HepG2 (cell line): ENCODE measurements at regions not wholly inside any gene's neighbourhood (a gene's known extent, or its start where the extent isn't known, plus 50 kb on each side); places are given as distances from the start of the nearest gene placed in this dataset.

ENCODE experiments used
- ATAC-seq: fragments of 200-7000 bp; cut with Tn5 transposase; 3 replicates; pipeline ENCODE4 v1.9.1; 2020; ENCODE audit warnings: mild to moderate bottlenecking, moderate library complexity
- BruUV-seq: library from RNA; stranded (reverse); fragments of 400-500 nt; replicated peaks from 2 replicates; lab custom pipeline; 2021; lab: Mats Ljungman, UMichigan
- CTCF ChIA-PET: fragments of 300-600 bp; formaldehyde crosslinking; extraction: SDS; loops from one replicate; lab custom pipeline; 2021; ENCODE audit warnings: low total read pairs, inconsistent platforms, low intra/inter-chr PET ratio; lab: Yijun Ruan, JAX
- POLR2A ChIA-PET: fragments of 350-600 bp; sonication (Branson Sonifier 250); formaldehyde crosslinking; loops from one replicate; lab custom pipeline; 2020; ENCODE audit warnings: antibody characterized with exemption, inconsistent platforms; lab: Yijun Ruan, JAX
- DNase-seq: peaks from one replicate; pipeline ENCODE4 v3.0.0-alpha.2; 2015; ENCODE audit warnings: low spot score
- FAIRE-seq: peaks from 3 replicates; lab custom pipeline; 2011; peaks lifted over from hg19 to GRCh38; lab: Jason Lieb, UNC
- H2AFZ ChIP-seq: one replicate; pipeline ENCODE4 v1.6.1; 2011; ENCODE audit warnings: low read length, inconsistent platforms
- H3K27ac ChIP-seq: fragments of 300-600 bp; 3 replicates; pipeline ENCODE4 v1.8.0; 2011; ENCODE audit warnings: mixed run types, mild to moderate bottlenecking, mixed read lengths, low read length, inconsistent platforms; ENCODE audit not compliant: insufficient read depth; ENCODE audit errors: extremely low read length
- H3K27me3 ChIP-seq, 2 experiments: fragments of 200-600 bp in 1 of 2; 2 replicates in 1 of 2; 3 replicates in 1 of 2; pipeline versions ENCODE4 v1.6.0 to v1.8.0; 2011; ENCODE audit warnings: low read length in 2 of 2, mild to moderate bottlenecking in 2 of 2, moderate library complexity in 2 of 2, inconsistent platforms in 1 of 2; ENCODE audit not compliant: insufficient read depth in 2 of 2, control insufficient read depth in 1 of 2
- H3K36me3 ChIP-seq, 2 experiments: fragments of 200-600 bp in 1 of 2; replicated peaks in 1 of 2; 2 replicates in 1 of 2; 3 replicates in 1 of 2; pipeline versions ENCODE4 v1.5.1 to v1.8.0; 2011; ENCODE audit warnings: low read length in 2 of 2, inconsistent platforms in 1 of 2; ENCODE audit not compliant: insufficient read depth in 2 of 2, control insufficient read depth in 1 of 2
- H3K4me1 ChIP-seq: 2 replicates; pipeline ENCODE4 v1.5.1; 2012; ENCODE audit warnings: low read length, inconsistent platforms; ENCODE audit not compliant: insufficient read depth
- H3K4me2 ChIP-seq: 2 replicates; pipeline ENCODE4 v1.6.0; 2011; ENCODE audit warnings: low read depth, low read length, inconsistent platforms
- H3K4me3 ChIP-seq, 3 experiments: fragments of 200-600 bp in 1 of 3; sonication (generic), shearing (Covaris generic) in 1 of 3; replicated peaks in 1 of 3; 2 replicates each; pipeline ENCODE4 v1.5.1; 2011 to 2016; ENCODE audit warnings: low read length in 3 of 3, inconsistent platforms in 2 of 3, low read depth in 2 of 3, mild to moderate bottlenecking in 2 of 3, control low read depth in 1 of 3, mixed read lengths in 1 of 3; ENCODE audit not compliant: insufficient read depth in 1 of 3
- H3K79me2 ChIP-seq: one replicate; pipeline ENCODE4 v1.6.1; 2011; ENCODE audit warnings: low read length, inconsistent platforms; ENCODE audit not compliant: insufficient read depth
- H3K9ac ChIP-seq: 2 replicates; pipeline ENCODE4 v1.6.0; 2011; ENCODE audit warnings: mild to moderate bottlenecking, low read depth, low read length, inconsistent platforms; ENCODE audit not compliant: insufficient read depth
- H3K9me3 ChIP-seq: 2 replicates; pipeline ENCODE4 v1.5.1; 2012; ENCODE audit warnings: mild to moderate bottlenecking, low read length
- H4K20me1 ChIP-seq: 2 replicates; pipeline ENCODE4 v1.6.0; 2011; ENCODE audit warnings: inconsistent platforms, mild to moderate bottlenecking, low read length, moderate library complexity; ENCODE audit not compliant: insufficient read depth
- CREBL2 ChIP-seq: sonication (generic); formaldehyde crosslinking; IDR thresholded peaks from 2 replicates; pipeline ENCODE4 v1.8.1; 2023; ENCODE audit warnings: missing genetic modification reagents, mild to moderate bottlenecking, borderline replicate concordance
- GABPA ChIP-seq, 2 experiments: IDR thresholded peaks; 2 replicates each; pipeline ENCODE4 v1.6.1; 2011 to 2016; ENCODE audit warnings: low read depth in 2 of 2, low read length in 1 of 2, missing biosample characterization in 1 of 2, missing genetic modification characterization in 1 of 2
- KDM5B ChIP-seq: sonication (generic); formaldehyde crosslinking; IDR thresholded peaks from 2 replicates; pipeline ENCODE4 v1.4.0; 2020; ENCODE audit warnings: missing genetic modification reagents, mild to moderate bottlenecking, borderline replicate concordance
- KLF9 ChIP-seq: IDR thresholded peaks from 2 replicates; pipeline ENCODE4 v1.6.1; 2016; ENCODE audit warnings: low read depth
- MLLT10 ChIP-seq: sonication (generic); formaldehyde crosslinking; IDR thresholded peaks from 2 replicates; pipeline ENCODE4 v1.4.0; 2020; ENCODE audit warnings: missing genetic modification reagents
- MYNN ChIP-seq: sonication (generic); formaldehyde crosslinking; IDR thresholded peaks from 2 replicates; pipeline ENCODE4 v1.4.0; 2020; ENCODE audit warnings: mild to moderate bottlenecking, low read depth, missing genetic modification reagents
- REST ChIP-seq, 2 experiments: IDR thresholded peaks; 2 replicates each; pipeline ENCODE4 v1.6.1; 2011 to 2012; ENCODE audit warnings: low read length in 2 of 2, borderline replicate concordance in 1 of 2, low read depth in 1 of 2, mild to moderate bottlenecking in 1 of 2, moderate library complexity in 1 of 2
- ZNF143 ChIP-seq: sonication (generic); formaldehyde crosslinking; IDR thresholded peaks from 2 replicates; pipeline ENCODE4 v1.4.0; 2020; ENCODE audit warnings: missing genetic modification reagents
- ZNF230 ChIP-seq: sonication (generic); formaldehyde crosslinking; IDR thresholded peaks from 2 replicates; pipeline ENCODE4 v1.4.0; 2020; ENCODE audit warnings: mild to moderate bottlenecking, missing genetic modification reagents
- ZNF296 ChIP-seq: sonication (generic); formaldehyde crosslinking; conservative IDR thresholded peaks from 2 replicates; pipeline ENCODE4 v1.5.0; 2020; ENCODE audit warnings: mild to moderate bottlenecking, missing genetic modification reagents
- ZNF3 ChIP-seq: IDR thresholded peaks from 2 replicates; pipeline ENCODE4 v1.7.0; 2017; ENCODE audit warnings: inconsistent platforms
- ZNF329 ChIP-seq: sonication (generic); formaldehyde crosslinking; IDR thresholded peaks from 2 replicates; pipeline ENCODE4 v1.9.0; 2021; ENCODE audit warnings: low read depth, mild to moderate bottlenecking, missing genetic modification reagents
- ZNF558 ChIP-seq: sonication (generic); formaldehyde crosslinking; IDR thresholded peaks from 2 replicates; pipeline ENCODE4 v1.9.0; 2022; ENCODE audit warnings: mild to moderate bottlenecking, missing genetic modification reagents, borderline replicate concordance
- ZNF75D ChIP-seq: sonication (generic); formaldehyde crosslinking; IDR thresholded peaks from 2 replicates; pipeline ENCODE4 v1.8.1; 2023; ENCODE audit warnings: missing genetic modification reagents, mild to moderate bottlenecking, borderline replicate concordance
- ZNF891 ChIP-seq: sonication (generic); formaldehyde crosslinking; IDR thresholded peaks from 2 replicates; pipeline ENCODE4 v1.5.0; 2020; ENCODE audit warnings: mild to moderate bottlenecking, missing genetic modification reagents
- WGBS: methylation state at CpG from one replicate; pipeline ENCODE4 v1.1.6; 2017; ENCODE audit warnings: low lambda C conversion rate; 5-methylcytosine and 5-hydroxymethylcytosine counted together
- in situ Hi-C: cut with HindIII; loops from 2 replicates; pipeline ENCODE4 v1.10.0; 2017; ENCODE audit warnings: low pct_unique_long_range_greater_than_20kb; ENCODE audit not compliant: extremely low pct_ligation_motif_present
- intact Hi-C: fragments of 100-400 bp; cut with micrococcal nuclease; formaldehyde crosslinking; loops from one replicate; pipeline ENCODE4 v1.10.0; 2022; ENCODE audit not compliant: unreplicated experiment
- TF ChIP-seq, protein P1 (sequence below): sonication (generic); formaldehyde crosslinking; IDR thresholded peaks from 2 replicates; pipeline ENCODE4 v1.4.0; 2020; ENCODE audit warnings: mild to moderate bottlenecking, missing genetic modification reagents
- TF ChIP-seq, protein P2 (sequence below): sonication (generic); formaldehyde crosslinking; IDR thresholded peaks from 2 replicates; pipeline ENCODE4 v1.4.0; 2020; ENCODE audit warnings: missing genetic modification reagents, borderline replicate concordance

DNA sequence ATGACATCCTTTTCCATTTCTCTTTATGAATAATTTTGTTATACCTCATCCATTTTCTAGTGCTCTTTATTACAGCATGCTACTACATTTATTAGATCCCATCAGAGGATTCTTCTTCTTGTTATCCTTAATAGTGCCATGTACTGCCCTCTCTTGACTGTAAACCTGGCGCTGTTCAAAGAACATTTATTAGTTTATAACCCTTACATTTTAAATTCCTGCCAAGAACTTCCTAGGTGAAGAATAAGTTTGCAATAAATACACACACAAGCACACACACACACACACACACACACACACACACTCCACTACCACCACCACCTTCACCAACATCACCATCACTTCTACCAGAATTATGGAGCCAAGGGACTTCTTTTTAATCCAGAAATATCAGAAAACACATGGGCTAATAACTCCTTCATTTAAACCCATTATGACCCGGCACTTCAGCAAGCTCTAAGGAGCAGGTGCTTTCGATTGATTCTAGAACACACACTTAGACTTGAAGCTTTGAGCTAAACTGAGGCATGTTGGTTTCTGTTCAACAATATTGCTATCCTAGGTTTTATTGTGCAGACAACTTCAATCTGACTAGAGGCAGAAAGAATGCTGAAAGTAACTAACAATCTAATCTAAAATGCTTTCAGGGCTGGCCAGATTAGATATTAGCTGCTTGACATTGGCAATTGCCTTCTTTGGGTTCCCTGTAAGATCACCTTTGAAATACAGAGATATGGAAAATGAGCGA is 556.8 kb downstream of the LMO4 start:
- DNase-seq (no peak), ATAC-seq (no peak), FAIRE-seq (no peak)
- Histone ChIP-seq H3K4me2 (no peak overlapping the region), H3K9me3 (no peaks in the 10 kb centered on the region), H3K27ac (no peak overlapping the region), H3K79me2 (no peaks in the 10 kb centered on the region), H4K20me1 (no peaks in the 10 kb centered on the region), H3K9ac (no peak overlapping the region), H3K4me1 (no peaks in the 10 kb centered on the region), H3K36me3 (no peaks in the 10 kb centered on the region), H3K4me3 (no peak overlapping the region), H3K27me3 (no peaks in the 10 kb centered on the region), H2AFZ (no peak overlapping the region)
- WGBS, result 24% methylated on average over 4 of the region's 4 CpGs
- intact Hi-C loops, result no loop called here
- in situ Hi-C loops, result no loop called here
- ChIA-PET CTCF (no interaction called here), POLR2A (no interaction called here)
- BruUV-seq, result no TSS peak
- TF ChIP-seq CREBL2 (CRISPR knock-in tag) (no peak), ZNF296 (no peak), REST (IDR thresholded peaks at IDR 0.05; ENCODE audit: borderline replicate concordance in 1 of 2, low read depth in 1 of 2, low read length in 2 of 2) (no peak), ZNF75D (CRISPR knock-in tag) (no peak), KLF9 (CRISPR knock-in tag) (no peak), MYNN (CRISPR knock-in tag) (no peak), ZNF558 (no peak), ZNF143 (CRISPR knock-in tag) (no peak), ZNF329 (CRISPR knock-in tag) (no peak), ZNF891 (no peak), MLLT10 (no peak), KDM5B (CRISPR knock-in tag) (no peak), ZNF230 (CRISPR knock-in tag) (no peak), GABPA (IDR thresholded peaks at IDR 0.05; ENCODE audit: low read depth, low read length) (no peak), GABPA (CRISPR knock-in tag; IDR thresholded peaks at IDR 0.05; ENCODE audit: low read depth) (no peak), ZNF3 (CRISPR knock-in tag) (no peak)
- TF ChIP-seq, protein P1, sequence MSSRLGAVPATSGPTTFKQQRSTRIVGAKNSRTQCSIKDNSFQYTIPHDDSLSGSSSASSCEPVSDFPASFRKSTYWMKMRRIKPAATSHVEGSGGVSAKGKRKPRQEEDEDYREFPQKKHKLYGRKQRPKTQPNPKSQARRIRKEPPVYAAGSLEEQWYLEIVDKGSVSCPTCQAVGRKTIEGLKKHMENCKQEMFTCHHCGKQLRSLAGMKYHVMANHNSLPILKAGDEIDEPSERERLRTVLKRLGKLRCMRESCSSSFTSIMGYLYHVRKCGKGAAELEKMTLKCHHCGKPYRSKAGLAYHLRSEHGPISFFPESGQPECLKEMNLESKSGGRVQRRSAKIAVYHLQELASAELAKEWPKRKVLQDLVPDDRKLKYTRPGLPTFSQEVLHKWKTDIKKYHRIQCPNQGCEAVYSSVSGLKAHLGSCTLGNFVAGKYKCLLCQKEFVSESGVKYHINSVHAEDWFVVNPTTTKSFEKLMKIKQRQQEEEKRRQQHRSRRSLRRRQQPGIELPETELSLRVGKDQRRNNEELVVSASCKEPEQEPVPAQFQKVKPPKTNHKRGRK, result no peak
- TF ChIP-seq, protein P2, sequence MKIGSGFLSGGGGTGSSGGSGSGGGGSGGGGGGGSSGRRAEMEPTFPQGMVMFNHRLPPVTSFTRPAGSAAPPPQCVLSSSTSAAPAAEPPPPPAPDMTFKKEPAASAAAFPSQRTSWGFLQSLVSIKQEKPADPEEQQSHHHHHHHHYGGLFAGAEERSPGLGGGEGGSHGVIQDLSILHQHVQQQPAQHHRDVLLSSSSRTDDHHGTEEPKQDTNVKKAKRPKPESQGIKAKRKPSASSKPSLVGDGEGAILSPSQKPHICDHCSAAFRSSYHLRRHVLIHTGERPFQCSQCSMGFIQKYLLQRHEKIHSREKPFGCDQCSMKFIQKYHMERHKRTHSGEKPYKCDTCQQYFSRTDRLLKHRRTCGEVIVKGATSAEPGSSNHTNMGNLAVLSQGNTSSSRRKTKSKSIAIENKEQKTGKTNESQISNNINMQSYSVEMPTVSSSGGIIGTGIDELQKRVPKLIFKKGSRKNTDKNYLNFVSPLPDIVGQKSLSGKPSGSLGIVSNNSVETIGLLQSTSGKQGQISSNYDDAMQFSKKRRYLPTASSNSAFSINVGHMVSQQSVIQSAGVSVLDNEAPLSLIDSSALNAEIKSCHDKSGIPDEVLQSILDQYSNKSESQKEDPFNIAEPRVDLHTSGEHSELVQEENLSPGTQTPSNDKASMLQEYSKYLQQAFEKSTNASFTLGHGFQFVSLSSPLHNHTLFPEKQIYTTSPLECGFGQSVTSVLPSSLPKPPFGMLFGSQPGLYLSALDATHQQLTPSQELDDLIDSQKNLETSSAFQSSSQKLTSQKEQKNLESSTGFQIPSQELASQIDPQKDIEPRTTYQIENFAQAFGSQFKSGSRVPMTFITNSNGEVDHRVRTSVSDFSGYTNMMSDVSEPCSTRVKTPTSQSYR, result no peak
